Heart left ventricle (tissue), 13 donors: ENCODE measurements at regions not wholly inside any gene's neighbourhood (a gene's known extent, or its start where the extent isn't known, plus 50 kb on each side); places are given as distances from the start of the nearest gene placed in this dataset.

Source experiments
- POLR2A ChIP-seq, 2 donors: fragments of 450-650 bp; IDR thresholded peaks; one replicate each; pipeline ENCODE4 v1.6.1; 2017; ENCODE audit warnings: antibody characterized with exemption in 2 of 2, mild to moderate bottlenecking in 2 of 2, moderate library complexity in 2 of 2
- TF ChIP-seq, protein P1 (sequence below), 12 donors: fragments of 200-600 bp; sonication (generic) in 4 of 12; IDR thresholded peaks; one replicate each; pipeline versions ENCODE4 v1.5.0 to v1.8.0; 2018 to 2022; ENCODE audit warnings: antibody characterized with exemption in 12 of 12, mild to moderate bottlenecking in 5 of 12
- donor health status: ischemic (EF 13 %, LVEDD 7.1; RV severe dilation, severe dysfunction).
- donor health status: DM: no; HTN: yes; CAD: no.
- donor health status: DM: no; HTN: no; CAD: no.
- donor health status: ischemic (EF 25% LVEDD 6.9; RV normal size, moderate dysfunction).
- donor health status: ischemic (EF 25% LVEDD 5.7; RV mildly dilated, moderate dysfunction).
- donor health status: ischemic (EF 35%, LVEDD 5.7; RV mildly dilated, moderate dysfunction).
- donor health status: nonischemic (EF 11% LVEDD 7.7; RV severe dilation, severe dysfunction).
- donor health status: DM: yes; HTN: yes; CAD: no.
- donor health status: PGD.
- donor health status: ischemic (EF 29% LVEDD 5.4; RV normal size, mild dysfunction).
- donor health status: nonischemic (EF 23%, LVEDD 6.1; RV moderate dilation, normal function).

DNA sequence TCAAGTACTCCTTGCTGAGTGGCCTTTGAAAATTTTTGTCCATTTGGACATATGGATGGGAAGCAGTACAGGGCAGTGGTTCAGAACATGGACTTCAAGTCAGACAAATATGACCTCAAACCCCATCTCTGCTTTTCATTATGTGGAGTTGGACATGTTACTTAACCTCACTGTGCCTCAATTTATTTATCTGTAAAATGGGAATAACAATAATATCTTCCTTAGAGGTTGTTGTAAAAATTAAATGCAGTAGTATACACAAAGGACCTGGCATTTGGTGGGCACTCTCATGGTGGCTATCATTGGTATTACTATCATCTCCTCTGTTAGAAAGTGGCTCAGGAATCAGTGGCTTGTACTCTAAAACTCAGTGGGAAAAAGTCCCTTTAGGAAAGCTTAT lies 204.0 kb upstream of the MYLIP start:
- TF ChIP-seq, protein P1, sequence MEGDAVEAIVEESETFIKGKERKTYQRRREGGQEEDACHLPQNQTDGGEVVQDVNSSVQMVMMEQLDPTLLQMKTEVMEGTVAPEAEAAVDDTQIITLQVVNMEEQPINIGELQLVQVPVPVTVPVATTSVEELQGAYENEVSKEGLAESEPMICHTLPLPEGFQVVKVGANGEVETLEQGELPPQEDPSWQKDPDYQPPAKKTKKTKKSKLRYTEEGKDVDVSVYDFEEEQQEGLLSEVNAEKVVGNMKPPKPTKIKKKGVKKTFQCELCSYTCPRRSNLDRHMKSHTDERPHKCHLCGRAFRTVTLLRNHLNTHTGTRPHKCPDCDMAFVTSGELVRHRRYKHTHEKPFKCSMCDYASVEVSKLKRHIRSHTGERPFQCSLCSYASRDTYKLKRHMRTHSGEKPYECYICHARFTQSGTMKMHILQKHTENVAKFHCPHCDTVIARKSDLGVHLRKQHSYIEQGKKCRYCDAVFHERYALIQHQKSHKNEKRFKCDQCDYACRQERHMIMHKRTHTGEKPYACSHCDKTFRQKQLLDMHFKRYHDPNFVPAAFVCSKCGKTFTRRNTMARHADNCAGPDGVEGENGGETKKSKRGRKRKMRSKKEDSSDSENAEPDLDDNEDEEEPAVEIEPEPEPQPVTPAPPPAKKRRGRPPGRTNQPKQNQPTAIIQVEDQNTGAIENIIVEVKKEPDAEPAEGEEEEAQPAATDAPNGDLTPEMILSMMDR (IDR thresholded peaks at IDR 0.05), result no peak
- no peak for TF ChIP-seq POLR2A (IDR thresholded peaks at IDR 0.05)
